HG03103 (cell line): ENCODE measurements at regions not wholly inside any gene's neighbourhood (a gene's known extent, or its start where the extent isn't known, plus 50 kb on each side); places are given as distances from the start of the nearest gene placed in this dataset.
"Not testable (repeated sequence)": the region's sequence is repeated elsewhere in the genome, so short reads cannot be mapped to it uniquely, and the experiment has no call there.

Source experiments
- ATAC-seq: cut with Tn5 transposase; IDR thresholded peaks from one replicate; pipeline ENCODE4 v1.9.1; 2021; ENCODE audit warnings: low read depth; ENCODE audit not compliant: unreplicated experiment

- no peak for ATAC-seq
Measured at GRCh38 chr5:82590112-82590511, 312.0 kb upstream of the RPS23 start.

- ATAC-seq = no peak
Measured at GRCh38 chr5:82586661-82587310, 308.6 kb upstream of the RPS23 start.

DNA sequence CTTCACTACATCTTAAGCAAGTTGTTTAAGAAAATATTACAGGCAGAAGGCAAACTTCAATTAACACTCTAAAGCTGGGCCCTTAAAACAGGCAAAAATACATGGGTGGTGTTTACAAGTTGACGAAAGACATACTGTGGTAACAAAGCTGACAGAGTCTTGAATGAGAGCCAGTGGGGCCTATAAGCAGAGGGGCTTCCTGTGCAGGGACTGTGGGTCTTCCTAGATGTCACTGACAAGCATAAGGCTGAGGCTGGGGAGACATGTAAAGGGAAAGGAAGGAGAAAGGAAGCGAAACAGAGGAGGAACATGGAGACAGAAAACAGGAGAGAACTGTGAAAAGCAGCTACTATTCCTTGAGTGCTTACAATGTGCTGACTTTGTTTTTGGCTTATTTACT, 308.0 kb upstream of the RPS23 start:
- no peak for ATAC-seq

DNA sequence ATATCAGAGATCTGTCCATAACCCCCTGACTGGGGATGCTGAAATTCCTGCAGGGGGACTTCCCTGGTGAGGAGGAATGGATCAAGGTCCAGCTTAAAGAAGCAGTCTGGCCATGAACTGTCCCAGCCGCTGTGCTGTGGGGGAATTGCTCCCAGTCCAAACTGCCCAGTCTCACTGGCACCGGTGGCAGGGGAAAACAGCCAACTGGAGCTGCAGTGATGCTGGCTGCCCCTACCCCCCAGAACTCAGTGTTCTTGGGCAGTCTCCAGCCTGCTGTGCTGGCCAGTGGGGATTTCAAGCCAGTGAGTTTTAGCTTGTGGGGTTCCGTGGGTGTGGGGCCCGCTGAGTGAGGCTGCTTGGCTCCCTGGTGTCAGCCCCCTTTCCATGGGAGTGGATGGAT, 306.5 kb upstream of the RPS23 start:
- no peak for ATAC-seq

- not testable (repeated sequence) for ATAC-seq
Measured at GRCh38 chr5:82583331-82583730, 305.2 kb upstream of the RPS23 start.

- no peak for ATAC-seq
Measured at GRCh38 chr5:82564963-82565362, 286.8 kb upstream of the RPS23 start.

- ATAC-seq = no peak
Measured at GRCh38 chr5:82563745-82564144, 285.6 kb upstream of the RPS23 start.

DNA sequence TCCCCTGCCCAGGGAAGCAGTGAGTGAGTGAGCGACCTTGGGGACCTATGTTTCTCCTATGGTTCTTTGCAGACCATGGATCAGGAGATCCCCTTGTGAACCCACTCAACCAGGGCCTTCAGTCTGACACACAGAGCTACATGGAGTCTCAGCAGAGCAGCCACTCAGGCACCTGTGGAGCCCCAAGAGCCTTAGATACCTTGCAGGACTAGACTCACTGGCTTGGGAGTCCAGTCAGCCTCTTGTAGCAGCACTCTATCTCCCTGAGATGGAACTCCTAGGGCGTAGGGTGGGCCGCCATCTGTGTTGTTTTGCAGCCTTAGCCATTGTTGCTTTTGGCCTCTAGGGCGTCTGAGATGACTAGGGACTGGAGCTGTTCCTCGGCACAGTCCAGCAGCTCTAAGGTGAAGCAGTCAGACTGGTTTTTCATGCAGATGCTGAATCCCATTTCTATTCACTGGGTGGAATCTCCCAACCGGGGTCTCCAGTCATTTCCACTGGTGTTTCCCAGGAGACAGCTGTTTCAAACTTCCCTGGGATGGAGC, 284.6 kb upstream of the RPS23 start:
- ATAC-seq = no peak

- ATAC-seq = no peak
Measured at GRCh38 chr5:82561797-82562196, 283.6 kb upstream of the RPS23 start.

DNA sequence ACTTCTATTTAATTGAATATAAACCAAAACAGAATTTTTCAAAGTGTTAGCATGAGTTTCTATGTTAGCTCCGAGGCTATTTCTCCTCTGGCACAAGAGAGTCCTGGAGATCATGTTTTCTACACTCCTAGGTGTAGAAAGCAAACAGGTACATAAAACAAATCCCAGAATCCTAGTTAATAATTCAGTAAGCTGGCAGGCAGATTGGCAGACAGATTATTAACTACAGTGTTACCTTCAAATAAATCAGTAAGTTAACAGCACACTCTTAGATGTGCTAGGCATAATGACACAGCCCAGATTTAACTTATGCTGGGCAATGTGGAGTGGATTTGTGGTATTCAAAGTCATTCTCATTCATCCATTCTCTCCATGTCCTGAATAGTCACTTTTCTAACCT, 282.8 kb upstream of the RPS23 start:
- ATAC-seq = no peak

GRCh38 chr5:82560561-82560960, 282.4 kb upstream of the RPS23 start:
- ATAC-seq = no peak

DNA sequence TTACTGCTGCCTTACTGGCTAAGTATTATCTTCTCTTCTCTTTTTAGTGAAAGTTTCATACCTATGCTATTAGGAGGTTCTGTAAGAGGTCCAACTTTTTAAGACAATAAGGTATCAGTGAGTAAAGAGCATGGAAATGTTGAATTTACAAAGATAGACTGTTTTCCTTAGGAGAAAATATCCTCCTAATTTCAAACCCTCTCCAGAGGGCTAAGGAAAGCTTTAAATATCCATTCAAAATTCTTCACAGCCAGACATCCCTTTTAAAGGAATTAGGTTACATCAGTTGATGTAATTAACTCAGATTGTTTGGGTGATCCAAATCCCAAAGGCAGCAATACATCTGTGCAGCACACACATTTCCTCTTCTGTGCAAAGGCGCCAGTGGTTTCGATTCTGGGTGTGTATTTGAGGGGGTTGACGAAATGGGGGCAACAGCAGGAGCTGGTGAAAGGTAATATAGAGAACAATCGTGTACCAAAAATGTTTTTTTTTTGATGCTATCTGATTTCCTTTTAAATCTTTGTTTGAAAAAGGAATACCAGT, 273.8 kb upstream of the RPS23 start:
- no peak for ATAC-seq

- ATAC-seq = no peak
Measured at GRCh38 chr5:82551192-82551591, 273.0 kb upstream of the RPS23 start.

- no peak for ATAC-seq
Measured at GRCh38 chr5:82549263-82549662, 271.1 kb upstream of the RPS23 start.

DNA sequence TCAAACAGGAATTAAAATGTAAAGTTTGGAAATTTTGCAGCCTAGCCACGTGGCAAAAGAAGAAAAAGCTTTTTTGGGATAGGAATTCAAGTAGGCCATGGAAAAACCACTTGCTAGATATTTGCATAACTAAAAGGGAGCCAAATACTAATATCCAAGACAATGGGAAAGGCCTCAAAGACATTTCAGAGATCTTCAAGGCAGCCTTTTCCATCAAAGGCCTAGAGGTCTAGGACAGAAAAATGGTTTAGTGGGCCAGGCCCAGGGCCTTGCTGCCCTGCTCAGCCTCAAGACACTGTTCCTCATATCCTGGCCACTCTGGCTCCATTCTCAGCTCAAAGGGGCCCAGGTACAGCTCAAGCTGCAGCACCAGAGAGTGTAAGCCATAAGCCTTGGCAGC, 265.9 kb upstream of the RPS23 start:
- ATAC-seq = no peak

GRCh38 chr5:82540301-82540700, 262.1 kb upstream of the RPS23 start:
- no peak for ATAC-seq

DNA sequence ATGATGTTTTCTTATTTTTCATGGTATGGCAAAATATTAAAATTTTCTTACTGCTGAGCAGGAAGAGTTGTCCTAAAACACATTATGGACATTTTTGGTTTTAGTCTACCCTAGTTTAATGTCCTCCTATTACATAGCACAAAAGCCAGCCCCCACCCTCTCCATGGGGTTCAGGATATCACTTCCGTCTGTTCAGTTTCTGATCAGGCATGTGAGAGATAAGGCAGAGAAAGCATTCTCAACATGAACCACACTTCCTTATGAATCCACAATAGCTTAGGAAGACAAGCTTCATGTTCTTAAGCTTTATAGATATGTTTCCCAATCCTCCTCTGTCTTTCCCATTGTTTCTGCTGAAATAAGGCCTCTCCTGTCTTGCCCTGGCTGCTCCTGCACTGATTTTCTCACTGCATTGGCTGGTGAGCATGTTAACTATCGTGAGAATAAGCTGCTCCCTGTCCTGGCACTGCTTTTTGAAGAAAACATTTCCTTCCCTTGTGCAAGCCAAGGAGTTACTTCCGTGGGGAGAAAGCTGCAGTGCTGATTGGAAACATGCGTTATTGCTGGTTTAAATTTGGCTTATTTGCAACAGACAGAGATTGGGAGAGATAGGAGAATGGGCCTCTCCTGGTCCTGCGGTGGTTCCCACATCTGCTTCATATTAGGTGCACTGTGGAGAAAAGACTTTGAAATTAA, 260.3 kb upstream of the RPS23 start:
- no peak for ATAC-seq

- ATAC-seq = no peak
Measured at GRCh38 chr5:82537687-82538306, 259.6 kb upstream of the RPS23 start.

DNA sequence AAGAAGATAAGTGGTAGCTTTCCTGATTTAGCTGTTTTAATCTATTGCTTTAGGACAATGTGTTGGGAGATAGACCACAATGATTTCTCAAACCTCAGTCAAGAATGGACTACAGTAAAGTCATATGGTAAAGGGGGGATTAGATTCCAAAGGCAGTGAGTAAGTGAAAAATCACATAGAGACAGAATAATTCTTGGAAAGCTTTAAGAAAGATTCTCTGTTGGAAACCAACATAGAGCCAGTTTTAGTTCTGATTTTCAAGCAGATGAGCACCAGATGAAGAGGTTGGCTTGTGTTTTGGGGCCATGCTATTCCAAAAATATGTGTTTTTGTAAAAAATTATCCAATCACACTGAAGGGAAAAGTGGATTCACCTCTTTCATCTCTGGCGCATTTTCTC, 256.8 kb upstream of the RPS23 start:
- no peak for ATAC-seq

- ATAC-seq = not testable (repeated sequence)
Measured at GRCh38 chr5:82532075-82532474, 253.9 kb upstream of the RPS23 start.

DNA sequence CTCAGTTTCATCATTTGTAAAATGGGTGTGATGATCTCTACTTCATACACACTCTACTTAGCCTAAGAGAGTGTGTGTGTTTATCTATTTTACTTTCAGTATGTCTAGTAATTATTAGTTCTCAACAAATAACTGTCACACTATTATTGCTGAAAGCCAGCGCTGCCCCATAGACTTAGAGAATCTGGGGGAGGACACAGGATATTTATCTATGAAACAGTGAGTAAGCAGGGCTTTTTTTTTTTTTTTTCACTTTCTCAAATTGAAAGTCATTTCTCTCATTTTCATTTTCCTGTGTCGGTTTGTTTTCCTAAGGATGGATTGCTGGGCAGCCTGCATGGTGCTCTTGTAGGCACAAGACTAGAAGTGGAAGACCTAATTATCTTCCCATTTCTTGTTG, 248.4 kb upstream of the RPS23 start:
- ATAC-seq = no peak
